OCI-LY1 (cell line): ENCODE measurements at regions not wholly inside any gene's neighbourhood (a gene's known extent, or its start where the extent isn't known, plus 50 kb on each side); places are given as distances from the start of the nearest gene placed in this dataset.

Experiments used
- EZH2 ChIP-seq: fragments of 200-600 bp; sonication (generic), shearing (Covaris generic); IDR thresholded peaks from 2 replicates; pipeline ENCODE4 v1.8.0; 2017; ENCODE audit warnings: borderline replicate concordance, mixed run types, mild to moderate bottlenecking, antibody characterized with exemption, low read length, moderate library complexity, mixed read lengths
- TF ChIP-seq, protein P1 (sequence below): fragments of 200-600 bp; sonication (generic), shearing (Covaris generic); IDR thresholded peaks from 2 replicates; pipeline ENCODE4 v1.5.1; 2017; ENCODE audit warnings: mild to moderate bottlenecking, antibody characterized with exemption, low read length, moderate library complexity, mixed read lengths

DNA sequence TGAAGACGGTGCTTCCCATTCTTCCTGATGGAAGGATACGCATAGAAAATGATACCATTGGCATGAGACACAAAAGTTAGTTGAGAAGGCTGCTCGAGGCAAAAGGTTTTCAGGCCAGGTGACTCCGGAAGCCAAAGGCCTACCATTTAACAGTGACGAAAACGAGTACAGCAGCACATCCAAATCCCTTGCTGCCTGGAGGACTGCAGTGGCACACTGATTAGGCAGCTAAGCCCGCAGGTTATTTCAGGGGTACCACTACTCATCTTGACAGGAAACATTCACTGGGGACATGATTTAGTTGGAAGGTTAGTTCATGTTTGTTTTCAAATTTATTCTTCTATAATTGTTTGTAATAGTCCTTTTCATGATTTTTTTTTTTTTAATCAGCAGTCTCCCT, 59.9 kb upstream of the BCHE start:
- TF ChIP-seq, protein P1, sequence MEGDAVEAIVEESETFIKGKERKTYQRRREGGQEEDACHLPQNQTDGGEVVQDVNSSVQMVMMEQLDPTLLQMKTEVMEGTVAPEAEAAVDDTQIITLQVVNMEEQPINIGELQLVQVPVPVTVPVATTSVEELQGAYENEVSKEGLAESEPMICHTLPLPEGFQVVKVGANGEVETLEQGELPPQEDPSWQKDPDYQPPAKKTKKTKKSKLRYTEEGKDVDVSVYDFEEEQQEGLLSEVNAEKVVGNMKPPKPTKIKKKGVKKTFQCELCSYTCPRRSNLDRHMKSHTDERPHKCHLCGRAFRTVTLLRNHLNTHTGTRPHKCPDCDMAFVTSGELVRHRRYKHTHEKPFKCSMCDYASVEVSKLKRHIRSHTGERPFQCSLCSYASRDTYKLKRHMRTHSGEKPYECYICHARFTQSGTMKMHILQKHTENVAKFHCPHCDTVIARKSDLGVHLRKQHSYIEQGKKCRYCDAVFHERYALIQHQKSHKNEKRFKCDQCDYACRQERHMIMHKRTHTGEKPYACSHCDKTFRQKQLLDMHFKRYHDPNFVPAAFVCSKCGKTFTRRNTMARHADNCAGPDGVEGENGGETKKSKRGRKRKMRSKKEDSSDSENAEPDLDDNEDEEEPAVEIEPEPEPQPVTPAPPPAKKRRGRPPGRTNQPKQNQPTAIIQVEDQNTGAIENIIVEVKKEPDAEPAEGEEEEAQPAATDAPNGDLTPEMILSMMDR: no peak
- TF ChIP-seq EZH2: no peak
